ENCODE measurements at regions not wholly inside any gene's neighbourhood (a gene's known extent, or its start where the extent isn't known, plus 50 kb on each side); places are given as distances from the start of the nearest gene placed in this dataset.
"Not testable (repeated sequence)": the region's sequence is repeated elsewhere in the genome, so short reads cannot be mapped to it uniquely, and the experiment has no call there.

GRCh38 chr11:129705933-129706332 is 109.7 kb upstream of the TMEM45B start:
- 27 to 43% methylated on average over 7 of the region's 7 CpGs for WGBS, 2 donors
- intact Hi-C loops (cut with DNase I): no loop called here
- Histone ChIP-seq H3K27ac (no peak overlapping the region), H3K36me3 (replicated peaks in 1 of 2; ENCODE audit: insufficient read depth in 1 of 2, low read depth in 2 of 2) (no peaks in the 10 kb centered on the region), H3K4me3 (no peak overlapping the region), H3K4me1 (no peaks in the 10 kb centered on the region), H3K27me3 (no peaks in the 10 kb centered on the region), H3K9me3 (no peaks in the 10 kb centered on the region)
- ATAC-seq (no peak), DNase-seq (no peak)
- TF ChIP-seq POLR2A (IDR thresholded peaks at IDR 0.05) (no peak), CTCF (IDR thresholded peaks at IDR 0.05) (no peak)

- intact Hi-C loops (cut with DNase I): no loop called here
- DNase-seq: peak in 1 of 4 donors; percentile 25
- no peak overlapping the region for H3K27ac ChIP-seq
- no peaks in the 10 kb centered on the region for H3K27me3 ChIP-seq
- no peaks in the 10 kb centered on the region for H3K4me1 ChIP-seq
- no peak for TF ChIP-seq CTCF (IDR thresholded peaks at IDR 0.05)
- no peak for TF ChIP-seq POLR2A (IDR thresholded peaks at IDR 0.05)
- 47 to 52% methylated on average over 14 to 15 of the region's 15 CpGs for WGBS, 2 donors
- no peaks in the 10 kb centered on the region for H3K36me3 ChIP-seq (replicated peaks in 1 of 2; ENCODE audit: insufficient read depth in 1 of 2, low read depth in 2 of 2)
- no peak overlapping the region for H3K4me3 ChIP-seq
- H3K9me3 ChIP-seq: no peaks in the 10 kb centered on the region
- ATAC-seq: no peak
These were observed 105.7 kb upstream of the TMEM45B start for GRCh38 chr11:129709801-129710398.

GRCh38 chr11:129710423-129710822 is 105.2 kb upstream of the TMEM45B start:
- Histone ChIP-seq H3K27me3 (no peaks in the 10 kb centered on the region), H3K4me1 (no peaks in the 10 kb centered on the region), H3K27ac (no peak overlapping the region), H3K36me3 (replicated peaks in 1 of 2; ENCODE audit: insufficient read depth in 1 of 2, low read depth in 2 of 2) (no peaks in the 10 kb centered on the region), H3K4me3 (no peak overlapping the region), H3K9me3 (no peaks in the 10 kb centered on the region)
- intact Hi-C loops (cut with DNase I): no loop called here
- DNase-seq (no peak), ATAC-seq (no peak)
- 80 to 90% methylated on average over 2 of the region's 2 CpGs for WGBS, 2 donors
- TF ChIP-seq CTCF (IDR thresholded peaks at IDR 0.05) (no peak), POLR2A (IDR thresholded peaks at IDR 0.05) (no peak)

GRCh38 chr11:129711760-129712159 is 103.9 kb upstream of the TMEM45B start:
- Histone ChIP-seq H3K27me3 (no peaks in the 10 kb centered on the region), H3K4me1 (no peaks in the 10 kb centered on the region), H3K36me3 (replicated peaks in 1 of 2; ENCODE audit: insufficient read depth in 1 of 2, low read depth in 2 of 2) (no peaks in the 10 kb centered on the region), H3K4me3 (no peak overlapping the region), H3K9me3 (no peaks in the 10 kb centered on the region), H3K27ac (no peak overlapping the region)
- intact Hi-C loops (cut with DNase I): no loop called here
- DNase-seq (no peak), ATAC-seq (no peak)
- TF ChIP-seq POLR2A (IDR thresholded peaks at IDR 0.05) (no peak), CTCF (IDR thresholded peaks at IDR 0.05) (no peak)
- 62 to 92% methylated on average over 3 of the region's 3 CpGs for WGBS, 2 donors

- H3K9me3 ChIP-seq; H3K4me3 ChIP-seq; H3K27me3 ChIP-seq; DNase-seq; intact Hi-C loops (cut with DNase I); H3K36me3 ChIP-seq (replicated peaks in 1 of 2; ENCODE audit: insufficient read depth in 1 of 2, low read depth in 2 of 2); H3K27ac ChIP-seq; ATAC-seq; H3K4me1 ChIP-seq: not testable (repeated sequence)
- 80 to 86% methylated on average over 22 to 25 of the region's 25 CpGs for WGBS, 2 donors
These were observed 103.0 kb upstream of the TMEM45B start for GRCh38 chr11:129712486-129713240.
